HG03175 (cell line): ENCODE measurements at regions not wholly inside any gene's neighbourhood (a gene's known extent, or its start where the extent isn't known, plus 50 kb on each side); places are given as distances from the start of the nearest gene placed in this dataset.
A peak's percentile ranks its signal among the peaks of the same experiment; 100 is the strongest.
"Not testable (repeated sequence)": the region's sequence is repeated elsewhere in the genome, so short reads cannot be mapped to it uniquely, and the experiment has no call there.

Source experiments
- ATAC-seq: cut with Tn5 transposase; IDR thresholded peaks from one replicate; pipeline ENCODE4 v1.9.1; 2021; ENCODE audit warnings: mild to moderate bottlenecking, moderate library complexity; ENCODE audit not compliant: unreplicated experiment

DNA sequence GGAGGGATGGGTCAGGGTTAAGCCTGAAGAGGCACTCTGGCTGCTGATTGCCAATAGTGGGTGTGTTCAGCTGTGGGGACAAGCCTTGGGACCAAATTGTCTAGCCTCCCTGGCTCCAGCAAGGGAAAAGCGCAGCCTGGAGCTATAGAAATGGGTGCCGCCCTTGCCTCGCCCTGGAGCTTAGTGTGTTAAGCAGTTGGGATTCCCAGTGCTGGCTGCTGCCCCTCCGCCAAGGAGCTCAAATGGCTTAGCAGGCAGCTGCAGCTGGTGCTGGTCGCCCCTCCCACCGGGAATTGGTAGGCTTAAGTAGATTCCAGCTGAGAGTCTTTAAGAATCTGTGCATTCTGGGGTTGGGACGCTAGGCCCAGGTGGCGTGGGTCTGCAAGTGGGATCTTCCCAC is 662.9 kb upstream of the TBL1XR1 start:
- no peak for ATAC-seq

DNA sequence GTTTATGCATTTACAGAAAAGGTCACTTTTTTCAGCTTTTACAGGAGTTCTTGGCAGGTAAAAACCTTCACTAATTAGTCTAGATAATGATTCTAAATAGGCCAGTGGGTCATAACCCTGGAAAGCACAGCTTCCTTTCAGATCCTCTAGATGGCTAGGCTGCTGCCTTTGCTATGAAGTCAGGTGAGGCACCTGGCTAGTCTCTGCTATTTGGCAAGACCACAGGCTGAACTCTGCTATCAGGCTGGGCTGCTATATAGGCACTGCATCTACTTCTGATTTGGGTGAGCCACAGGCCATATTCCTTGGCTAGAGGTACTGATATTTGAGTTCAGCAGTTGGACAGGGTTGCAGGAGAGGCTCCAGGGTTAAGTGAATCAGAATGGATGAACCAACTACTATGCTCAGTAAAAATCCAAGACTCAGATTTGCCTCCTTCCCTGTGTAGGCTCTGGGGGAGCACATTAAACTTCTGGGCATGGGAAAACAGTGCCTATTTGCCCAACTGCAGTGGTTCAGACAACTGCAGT is 665.7 kb upstream of the TBL1XR1 start:
- no peak for ATAC-seq

DNA sequence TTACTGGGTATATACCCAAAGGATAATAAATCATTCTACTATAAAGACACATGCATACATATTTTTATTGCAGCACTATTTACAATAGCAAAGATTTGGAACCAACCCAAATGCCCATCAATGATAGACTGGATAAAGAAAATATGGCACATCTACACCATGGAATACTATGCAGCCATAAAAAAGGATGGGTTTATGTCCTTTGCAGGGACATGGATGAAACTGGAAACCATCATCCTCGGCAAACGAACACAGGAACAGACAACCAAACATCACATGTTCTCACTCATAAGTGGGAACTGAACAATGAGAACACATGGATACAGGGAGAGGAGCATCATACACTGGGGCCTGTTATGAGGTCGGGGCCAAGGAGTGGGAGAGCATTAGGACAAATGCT is 665.0 kb upstream of the KCNMB2 start:
- ATAC-seq, result not testable (repeated sequence)

DNA sequence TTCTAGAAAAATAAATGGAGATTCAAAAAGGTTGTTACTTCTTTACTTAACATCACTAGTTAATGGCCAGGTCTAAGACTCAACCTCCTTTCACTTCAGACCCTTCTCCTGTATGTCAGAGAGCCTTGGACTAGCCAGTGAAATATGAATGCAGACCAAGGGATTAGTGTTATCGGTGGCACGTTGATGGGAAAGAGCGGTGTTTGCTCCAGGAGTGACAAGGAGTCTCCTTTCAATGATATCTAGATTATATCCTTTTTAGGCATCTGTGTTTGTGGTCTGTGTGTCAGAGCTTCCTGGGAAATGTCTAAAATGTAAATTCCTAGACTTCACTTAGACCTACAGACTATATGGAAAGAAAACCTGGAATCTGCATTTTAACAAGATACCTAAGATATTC is 658.0 kb upstream of the KCNMB2 start:
- ATAC-seq, result no peak

- ATAC-seq, result no peak
Measured at GRCh38 chr3:177878957-177879356, 657.3 kb upstream of the KCNMB2 start.

DNA sequence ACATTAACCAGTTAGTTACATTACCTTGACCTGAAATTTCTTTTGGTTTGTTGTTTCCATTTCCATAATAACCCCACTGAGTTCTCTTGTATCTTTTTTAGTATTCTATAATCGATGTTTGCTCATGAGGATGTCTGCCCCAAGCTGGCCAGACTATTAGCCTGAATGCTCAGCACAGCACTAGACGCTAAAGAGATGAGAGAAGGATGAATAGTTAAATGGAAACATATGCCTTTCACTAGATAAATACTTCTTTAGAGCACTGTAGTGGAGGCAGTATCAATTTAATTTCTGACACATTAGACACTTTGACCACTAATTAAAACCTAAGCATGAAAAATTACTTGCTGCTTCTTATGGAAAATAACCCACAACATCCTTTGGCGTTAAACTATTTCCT is 654.9 kb upstream of the KCNMB2 start:
- no peak for ATAC-seq

DNA sequence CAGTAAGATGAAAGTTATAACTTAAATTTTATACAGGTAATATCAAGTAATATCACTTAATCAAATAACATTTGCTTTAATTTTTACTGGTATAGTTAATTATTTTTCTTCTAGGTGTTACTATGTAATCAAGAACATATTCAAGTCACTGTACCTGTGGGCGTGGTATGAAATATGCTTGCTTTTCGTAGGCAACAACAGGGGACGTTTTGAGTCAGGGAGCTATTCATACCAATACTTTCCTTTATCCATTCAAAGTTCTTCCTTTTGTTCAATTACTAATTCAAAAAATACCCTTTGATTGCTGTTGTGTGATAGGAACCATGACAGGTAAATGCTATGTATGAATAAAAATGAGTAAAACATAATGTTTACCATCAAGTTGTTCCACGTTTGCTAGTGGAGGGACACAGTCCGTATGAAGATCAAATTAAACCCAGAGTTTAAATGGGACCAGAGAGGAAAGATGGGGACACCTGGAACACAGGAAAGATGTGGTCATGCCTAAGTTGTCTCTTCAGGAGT is 654.0 kb upstream of the KCNMB2 start:
- ATAC-seq, result no peak

DNA sequence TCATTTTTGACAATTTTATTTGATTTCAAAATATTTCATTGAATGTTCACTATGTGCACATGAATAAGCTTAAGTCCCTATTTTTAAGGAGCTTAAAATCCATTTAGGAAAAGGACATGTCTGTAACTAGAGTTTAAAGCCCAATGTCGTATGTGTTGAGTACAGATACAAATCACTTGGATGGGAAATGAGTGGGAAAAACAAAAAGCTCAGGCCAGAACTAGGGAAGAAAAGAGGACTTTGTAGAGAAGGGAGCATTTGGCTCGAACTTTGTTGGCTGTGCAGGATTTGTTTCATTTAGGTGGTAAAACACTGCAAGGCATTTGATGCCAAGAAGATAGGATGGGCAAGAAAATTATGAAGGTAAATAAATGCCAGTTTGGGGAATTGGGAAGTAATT is 653.1 kb upstream of the KCNMB2 start:
- ATAC-seq, result no peak

GRCh38 chr3:177883957-177884356 is 652.3 kb upstream of the KCNMB2 start:
- ATAC-seq, result no peak

DNA sequence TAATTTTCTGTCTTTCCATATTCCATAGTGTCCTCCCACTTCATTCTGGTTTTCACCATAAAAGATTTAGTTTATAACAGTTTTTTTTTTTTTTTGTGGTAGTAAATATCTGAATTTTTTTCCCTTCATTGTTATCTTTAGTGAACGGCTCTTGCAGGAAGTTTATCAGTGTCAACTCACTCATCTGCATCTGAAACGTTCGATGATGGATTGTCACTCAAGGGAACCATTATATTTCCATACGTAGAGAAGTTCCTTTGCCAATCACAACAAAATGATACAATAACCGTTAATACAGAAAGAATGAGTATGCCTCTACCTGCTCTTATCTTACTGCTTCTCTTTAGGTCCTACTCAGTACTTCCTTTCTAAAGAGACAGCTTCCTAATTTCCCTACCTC is 651.2 kb upstream of the KCNMB2 start:
- ATAC-seq, result no peak

GRCh38 chr3:177886501-177886900 is 649.7 kb upstream of the KCNMB2 start:
- no peak for ATAC-seq

GRCh38 chr3:177887475-177887874 is 648.8 kb upstream of the KCNMB2 start:
- ATAC-seq, result peak; percentile 61

DNA sequence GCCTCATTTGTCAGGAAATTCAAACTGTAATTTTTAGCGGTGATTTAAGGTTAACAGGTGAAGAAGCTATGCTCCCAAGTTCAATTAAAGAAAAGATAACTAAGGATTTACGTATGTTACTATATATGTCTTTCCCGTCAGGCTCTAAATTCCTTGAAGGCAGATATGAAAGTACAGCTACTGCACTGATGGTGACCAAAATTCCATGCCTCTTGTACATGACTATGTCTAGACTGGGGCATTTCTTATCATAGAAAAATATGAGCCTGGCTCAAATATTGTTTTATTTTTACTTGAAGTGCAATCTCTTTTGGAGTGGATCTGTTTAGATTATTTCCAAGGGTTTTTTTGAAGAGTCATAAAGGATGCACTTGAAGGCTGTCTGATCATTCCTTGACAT is 647.1 kb upstream of the KCNMB2 start:
- no peak for ATAC-seq

DNA sequence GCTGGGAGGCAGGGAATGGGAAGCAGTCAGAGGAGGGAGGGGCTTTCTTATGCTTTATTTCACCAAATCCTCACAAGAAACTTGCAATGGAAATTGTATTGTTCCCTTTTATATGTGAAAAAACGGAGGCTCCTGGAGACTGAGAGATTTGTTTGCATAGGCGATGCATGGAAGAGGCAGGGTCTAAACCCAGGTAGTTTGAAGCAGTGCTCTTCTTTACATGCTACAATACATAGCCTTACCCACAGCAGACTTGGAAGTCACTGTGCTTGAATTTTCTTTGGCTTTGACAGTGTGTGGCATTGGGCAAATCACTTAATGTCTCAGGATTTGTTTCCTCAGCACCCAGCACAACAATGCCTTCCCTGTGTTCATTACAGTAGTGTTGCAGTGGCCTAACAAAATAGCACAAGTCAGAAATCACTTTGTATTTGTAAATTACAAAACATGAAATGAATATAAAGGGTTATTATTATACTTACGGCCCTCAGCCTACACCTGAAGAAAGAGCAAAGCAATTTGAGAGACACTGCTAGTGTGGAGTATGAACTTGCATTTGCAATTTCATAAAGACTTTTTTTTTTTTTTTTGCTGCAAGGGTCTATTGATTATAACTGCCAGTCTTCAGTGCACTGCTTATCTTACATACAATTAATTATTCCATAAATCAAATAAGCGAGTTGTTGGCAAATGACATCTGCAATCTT is 646.4 kb upstream of the KCNMB2 start:
- ATAC-seq, result no peak

- no peak for ATAC-seq
Measured at GRCh38 chr3:177890359-177890683, 645.9 kb upstream of the KCNMB2 start.

DNA sequence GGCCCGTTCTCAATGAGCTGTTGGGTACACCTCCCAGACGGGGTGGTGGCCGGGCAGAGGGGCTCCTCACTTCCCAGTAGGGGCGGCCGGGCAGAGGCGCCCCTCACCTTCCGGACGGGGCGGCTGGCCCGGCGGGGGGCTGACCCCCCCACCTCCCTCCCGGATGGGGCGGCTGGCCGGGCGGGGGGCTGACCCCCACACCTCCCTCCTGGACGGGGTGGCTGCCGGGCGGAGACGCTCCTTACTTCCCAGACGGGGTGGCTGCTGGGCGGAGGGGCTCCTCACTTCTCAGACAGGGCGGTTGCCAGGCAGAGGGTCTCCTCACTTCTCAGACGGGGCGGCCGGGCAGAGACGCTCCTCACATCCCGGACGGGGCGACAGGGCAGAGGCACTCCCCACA is 644.7 kb upstream of the KCNMB2 start:
- ATAC-seq, result not testable (repeated sequence)

DNA sequence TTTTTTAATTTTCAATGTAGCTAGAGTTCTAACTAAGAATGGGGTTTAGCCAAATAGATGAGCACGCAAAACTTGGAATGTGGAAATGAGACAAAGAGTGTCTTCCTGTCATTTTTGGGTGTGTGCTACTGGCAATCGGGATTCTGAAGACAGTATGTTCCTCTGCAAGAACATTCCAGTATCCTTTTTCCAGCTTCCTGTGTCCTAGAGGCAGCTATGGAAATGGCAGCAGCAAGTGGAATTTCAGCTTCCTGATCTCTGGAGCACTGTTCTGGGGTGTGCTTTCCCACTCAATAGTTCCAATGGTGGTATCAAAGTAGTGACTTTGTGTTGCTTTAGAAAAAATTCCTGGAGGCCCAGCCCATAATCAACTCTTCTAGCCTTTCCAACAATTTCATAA is 642.9 kb upstream of the KCNMB2 start:
- no peak for ATAC-seq

GRCh38 chr3:177894081-177894728 is 642.0 kb upstream of the KCNMB2 start:
- no peak for ATAC-seq

DNA sequence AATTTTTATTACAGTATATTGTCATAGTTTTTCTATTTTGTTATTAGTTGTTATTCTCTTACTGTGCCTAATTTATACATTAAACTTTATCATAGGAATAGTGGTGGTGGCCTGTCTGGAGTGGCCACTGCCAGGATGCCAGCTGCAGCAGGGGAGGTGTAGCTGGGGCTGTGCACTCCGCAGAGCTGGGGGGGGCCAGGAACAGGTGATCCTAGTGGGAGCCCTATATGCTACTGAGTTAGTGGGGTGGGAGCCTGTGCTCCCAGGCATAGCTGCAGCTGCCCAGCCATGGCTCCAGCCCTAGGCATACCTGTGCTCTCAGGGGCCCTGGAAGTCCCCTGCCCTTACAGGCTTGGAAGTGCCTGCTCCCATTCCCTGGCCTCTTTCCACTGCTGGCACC is 638.1 kb upstream of the KCNMB2 start:
- no peak for ATAC-seq

- ATAC-seq, result no peak
Measured at GRCh38 chr3:177899275-177900067, 636.8 kb upstream of the KCNMB2 start.

DNA sequence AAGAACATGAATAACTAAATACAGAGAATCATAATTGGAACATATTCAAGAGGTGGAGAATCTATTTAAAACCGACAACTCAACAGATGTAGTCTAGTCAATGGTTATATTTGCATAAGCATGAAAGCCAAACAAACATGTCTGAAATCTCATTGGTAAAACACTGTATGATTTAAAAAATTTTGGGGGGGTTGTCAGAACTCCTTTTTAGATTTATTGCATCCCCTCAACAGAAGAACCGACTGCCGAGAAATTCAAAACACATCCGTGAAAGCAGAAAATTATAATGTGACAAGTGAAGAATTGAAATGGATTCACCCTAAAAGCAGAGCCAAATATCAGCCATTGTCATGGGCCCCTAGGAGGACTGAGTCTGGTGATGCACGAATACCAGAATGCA is 633.4 kb upstream of the KCNMB2 start:
- no peak for ATAC-seq

DNA sequence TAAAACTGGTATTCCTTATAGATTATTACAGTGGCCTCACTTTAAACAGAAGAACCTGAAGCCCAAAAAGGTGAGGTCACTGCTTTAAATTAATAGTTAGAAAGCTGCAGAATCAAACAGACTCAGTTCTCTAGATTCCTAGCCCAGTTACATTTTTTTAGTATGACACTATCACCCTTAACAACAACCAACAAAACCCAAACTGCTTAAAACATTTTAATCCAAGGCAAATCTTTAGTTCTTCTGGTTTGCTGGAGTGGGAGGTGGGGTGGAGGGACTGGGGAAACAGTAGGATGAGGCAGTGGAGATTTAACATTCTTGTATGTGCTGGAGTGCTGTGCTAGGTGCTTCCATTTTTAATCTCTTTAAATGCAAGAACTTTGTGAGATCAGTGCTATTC is 631.6 kb upstream of the KCNMB2 start:
- no peak for ATAC-seq
